ENCODE measurements at regions not wholly inside any gene's neighbourhood (a gene's known extent, or its start where the extent isn't known, plus 50 kb on each side); places are given as distances from the start of the nearest gene placed in this dataset.

- DNase-seq (ENCODE audit: low read depth): no peak
- no peak overlapping the region for H3K4me3 ChIP-seq (ENCODE audit: low read depth, low read length)
- TF ChIP-seq CTCF (IDR thresholded peaks at IDR 0.05; ENCODE audit: insufficient read depth, low read depth, low read length, missing control alignments): no peak
These were observed 427.2 kb downstream of the USP25 start for GRCh38 chr21:16156841-16157489.

- DNase-seq (ENCODE audit: low read depth): no peak
- TF ChIP-seq CTCF (IDR thresholded peaks at IDR 0.05; ENCODE audit: insufficient read depth, low read depth, low read length, missing control alignments): no peak
- H3K4me3 ChIP-seq (ENCODE audit: low read depth, low read length): no peak overlapping the region
These were observed 429.6 kb downstream of the USP25 start for GRCh38 chr21:16159213-16159970.

GRCh38 chr21:16159971-16160350 is 430.2 kb downstream of the USP25 start:
- TF ChIP-seq CTCF (IDR thresholded peaks at IDR 0.05; ENCODE audit: insufficient read depth, low read depth, low read length, missing control alignments): no peak
- DNase-seq (ENCODE audit: low read depth): no peak
- H3K4me3 ChIP-seq (ENCODE audit: low read depth, low read length): no peak overlapping the region

- DNase-seq (ENCODE audit: low read depth): no peak
- no peak for TF ChIP-seq CTCF (IDR thresholded peaks at IDR 0.05; ENCODE audit: insufficient read depth, low read depth, low read length, missing control alignments)
- H3K4me3 ChIP-seq (ENCODE audit: low read depth, low read length): no peak overlapping the region
These were observed 433.2 kb downstream of the USP25 start for GRCh38 chr21:16162953-16163352.

DNA sequence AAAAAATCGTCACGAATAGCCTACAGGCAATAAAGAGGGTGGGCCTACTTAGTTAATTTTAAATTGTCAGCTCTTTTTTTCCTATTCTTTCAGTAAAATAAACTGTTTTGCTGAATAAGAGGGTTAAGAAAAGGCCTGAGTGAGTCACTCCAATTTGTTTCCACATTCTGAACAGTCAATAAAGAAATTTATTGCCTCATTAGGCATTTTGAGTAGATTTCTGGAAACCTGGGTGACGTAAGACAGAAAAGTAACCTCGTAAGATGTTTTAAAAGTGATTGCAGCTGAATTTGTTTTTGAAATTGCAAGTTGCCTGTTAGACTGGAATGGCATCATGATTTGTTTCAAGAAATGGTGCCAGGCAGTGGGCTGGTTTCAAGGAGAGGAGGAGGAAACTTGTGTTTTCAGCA is 439.3 kb downstream of the USP25 start:
- H3K4me3 ChIP-seq (ENCODE audit: low read depth, low read length): no peak overlapping the region
- DNase-seq (ENCODE audit: low read depth): no peak
- TF ChIP-seq CTCF (IDR thresholded peaks at IDR 0.05; ENCODE audit: insufficient read depth, low read depth, low read length, missing control alignments): no peak

DNA sequence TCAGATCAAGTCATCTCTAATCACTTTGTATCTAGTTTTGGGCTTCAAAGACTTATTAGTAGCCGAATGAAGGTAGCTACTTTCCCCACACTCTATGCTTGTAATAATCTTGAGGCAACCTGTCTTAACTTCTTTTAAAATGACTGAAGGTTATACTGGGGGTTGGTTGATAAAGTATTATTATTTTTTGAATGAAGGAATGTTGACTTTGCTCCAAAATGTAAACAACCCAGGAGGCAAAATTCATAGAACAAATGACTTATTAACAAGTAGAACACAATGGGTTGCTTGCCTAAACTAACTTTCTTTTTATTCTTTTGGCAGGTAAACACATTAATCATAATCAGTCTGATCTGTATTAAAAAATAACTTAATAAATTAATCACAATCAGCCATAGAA is 440.0 kb downstream of the USP25 start:
- TF ChIP-seq CTCF (IDR thresholded peaks at IDR 0.05; ENCODE audit: insufficient read depth, low read depth, low read length, missing control alignments): no peak
- no peak for DNase-seq (ENCODE audit: low read depth)
- no peak overlapping the region for H3K4me3 ChIP-seq (ENCODE audit: low read depth, low read length)
